Sigmoid colon (tissue), 4 donors: ENCODE measurements at regions not wholly inside any gene's neighbourhood (a gene's known extent, or its start where the extent isn't known, plus 50 kb on each side); places are given as distances from the start of the nearest gene placed in this dataset.

Experiments
- CTCF ChIP-seq, 4 experiments: fragments of 450-650 bp in 3 of 4; fragments of 200-600 bp in 1 of 4; IDR thresholded peaks; one replicate each; pipeline ENCODE4 v1.5.1; 2016 to 2019; ENCODE audit warnings: antibody characterized with exemption in 4 of 4, mild to moderate bottlenecking in 3 of 4, moderate library complexity in 2 of 4
- POLR2A ChIP-seq, 2 donors: fragments of 450-650 bp; IDR thresholded peaks; one replicate each; pipeline ENCODE4 v1.6.1; 2016; ENCODE audit warnings: antibody characterized with exemption in 2 of 2, mild to moderate bottlenecking in 2 of 2, moderate library complexity in 2 of 2
- POLR2AphosphoS5 ChIP-seq, 4 donors: sonication (generic); formaldehyde crosslinking; IDR thresholded peaks; one replicate each; pipeline ENCODE4 v1.6.1; 2017; ENCODE audit warnings: antibody characterized with exemption in 4 of 4

GRCh38 chr21:22885079-22885478, 1886.9 kb downstream of the NCAM2 start:
- TF ChIP-seq CTCF (IDR thresholded peaks at IDR 0.05) (no peak), POLR2A (IDR thresholded peaks at IDR 0.05) (no peak), POLR2AphosphoS5 (IDR thresholded peaks at IDR 0.05) (no peak)
